OCI-LY7 (cell line): ENCODE measurements at regions not wholly inside any gene's neighbourhood (a gene's known extent, or its start where the extent isn't known, plus 50 kb on each side); places are given as distances from the start of the nearest gene placed in this dataset.

Experiments used
- BruUV-seq: library from RNA; stranded (reverse); fragments of 400-500 nt; replicated peaks from 2 replicates; lab custom pipeline; 2021; lab: Mats Ljungman, UMichigan
- CTCF ChIA-PET: fragments of 300-600 bp; sonication (Branson Sonifier 250); formaldehyde crosslinking; loops from one replicate; lab custom pipeline; 2022; ENCODE audit warnings: antibody characterized with exemption; ENCODE audit not compliant: unreplicated experiment; lab: Charles Lee
- POLR2A ChIA-PET: fragments of 300-600 bp; sonication (Branson Sonifier 250); formaldehyde crosslinking; loops from one replicate; lab custom pipeline; 2022; ENCODE audit warnings: antibody characterized with exemption; lab: Charles Lee
- DNase-seq: peaks from one replicate; pipeline ENCODE4 v3.0.0-alpha.2; 2015; ENCODE audit warnings: low spot score
- H2AFZ ChIP-seq: fragments of 200-600 bp; sonication (generic), shearing (Covaris generic); 2 replicates; pipeline ENCODE4 v1.6.1; 2014; ENCODE audit warnings: mild to moderate bottlenecking, antibody characterized with exemption, low read length, moderate library complexity
- H3K27ac ChIP-seq: fragments of 200-600 bp; sonication (generic); 2 replicates; pipeline ENCODE4 v1.5.1; 2014; ENCODE audit warnings: mixed run types, low read depth, mild to moderate bottlenecking, moderate library complexity, low read length, inconsistent platforms; ENCODE audit not compliant: poor library complexity, severe bottlenecking
- H3K36me3 ChIP-seq: fragments of 200-600 bp; sonication (generic); 2 replicates; pipeline ENCODE4 v1.6.1; 2014; ENCODE audit warnings: mild to moderate bottlenecking, antibody characterized with exemption, low read length, moderate library complexity, mixed read lengths; ENCODE audit not compliant: insufficient read depth
- H3K4me1 ChIP-seq: fragments of 200-600 bp; sonication (generic); 2 replicates; pipeline ENCODE4 v1.5.1; 2014; ENCODE audit warnings: mild to moderate bottlenecking, low read length; ENCODE audit not compliant: insufficient read depth, poor library complexity, severe bottlenecking
- H3K4me2 ChIP-seq: fragments of 200-600 bp; sonication (generic); 2 replicates; pipeline ENCODE4 v1.6.1; 2014; ENCODE audit warnings: mild to moderate bottlenecking, low read length
- H3K4me3 ChIP-seq: fragments of 200-600 bp; sonication (generic); 2 replicates; pipeline ENCODE4 v1.5.1; 2014; ENCODE audit warnings: mild to moderate bottlenecking, low read depth, low read length; ENCODE audit not compliant: poor library complexity, severe bottlenecking
- H3K79me2 ChIP-seq: fragments of 200-600 bp; sonication (generic); 2 replicates; pipeline ENCODE4 v1.6.1; 2016; ENCODE audit warnings: low read depth, mild to moderate bottlenecking, low read length, moderate library complexity, mixed read lengths; ENCODE audit not compliant: insufficient read depth
- H3K9me2 ChIP-seq: fragments of 200-600 bp; sonication (generic); 2 replicates; pipeline ENCODE4 v1.6.1; 2016; ENCODE audit warnings: mild to moderate bottlenecking, low read length, mixed read lengths; ENCODE audit not compliant: insufficient read depth
- H3K9me3 ChIP-seq: fragments of 200-600 bp; sonication (generic); 2 replicates; pipeline ENCODE4 v1.6.1; 2014; ENCODE audit warnings: mild to moderate bottlenecking, mixed run types, low read length, mixed read lengths
- H4K20me1 ChIP-seq: fragments of 200-600 bp; sonication (generic); 2 replicates; pipeline ENCODE4 v1.6.1; 2014; ENCODE audit warnings: mild to moderate bottlenecking, antibody characterized with exemption, low read length, moderate library complexity, mixed read lengths; ENCODE audit not compliant: insufficient read depth
- EZH2phosphoT487 ChIP-seq: fragments of 200-600 bp; sonication (generic); IDR thresholded peaks from 2 replicates; pipeline ENCODE4 v1.6.1; 2018; ENCODE audit warnings: low read depth, borderline replicate concordance, mild to moderate bottlenecking, mixed run types, antibody characterized with exemption, low read length, moderate library complexity, mixed read lengths
- intact Hi-C: fragments of 100-400 bp; cut with micrococcal nuclease; formaldehyde crosslinking; loops from one replicate; pipeline ENCODE4 v1.10.0; 2022; ENCODE audit not compliant: unreplicated experiment
- TF ChIP-seq, protein P1 (sequence below): fragments of 200-600 bp; sonication (generic); conservative IDR thresholded peaks from 2 replicates; pipeline ENCODE4 v1.5.1; 2014; ENCODE audit warnings: mild to moderate bottlenecking, antibody characterized with exemption, low read length, moderate library complexity, mixed read lengths

- no TSS peak for BruUV-seq
Measured at GRCh38 chr11:15560689-15561467, 446.2 kb downstream of the INSC start.

DNA sequence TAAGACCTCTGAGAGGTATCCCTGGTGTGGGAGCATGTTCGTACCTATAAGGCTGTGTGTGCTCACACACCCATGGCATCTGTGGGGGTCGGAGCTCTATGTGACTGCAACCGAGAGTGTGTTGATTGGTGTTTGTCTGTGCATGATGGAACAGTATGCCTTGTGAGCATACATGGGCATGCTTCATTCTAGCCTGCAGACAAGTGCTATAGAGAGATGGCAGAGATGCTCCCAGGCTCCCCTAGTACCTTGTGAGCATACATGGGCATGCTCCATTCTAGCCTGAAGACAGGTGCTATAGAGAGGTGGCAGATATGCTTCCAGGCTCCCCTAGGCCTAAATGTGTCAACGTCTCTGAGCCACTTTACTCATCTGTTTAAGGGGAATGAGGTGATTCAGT is 447.5 kb downstream of the INSC start:
- TF ChIP-seq EZH2phosphoT487: no peak
- TF ChIP-seq, protein P1, sequence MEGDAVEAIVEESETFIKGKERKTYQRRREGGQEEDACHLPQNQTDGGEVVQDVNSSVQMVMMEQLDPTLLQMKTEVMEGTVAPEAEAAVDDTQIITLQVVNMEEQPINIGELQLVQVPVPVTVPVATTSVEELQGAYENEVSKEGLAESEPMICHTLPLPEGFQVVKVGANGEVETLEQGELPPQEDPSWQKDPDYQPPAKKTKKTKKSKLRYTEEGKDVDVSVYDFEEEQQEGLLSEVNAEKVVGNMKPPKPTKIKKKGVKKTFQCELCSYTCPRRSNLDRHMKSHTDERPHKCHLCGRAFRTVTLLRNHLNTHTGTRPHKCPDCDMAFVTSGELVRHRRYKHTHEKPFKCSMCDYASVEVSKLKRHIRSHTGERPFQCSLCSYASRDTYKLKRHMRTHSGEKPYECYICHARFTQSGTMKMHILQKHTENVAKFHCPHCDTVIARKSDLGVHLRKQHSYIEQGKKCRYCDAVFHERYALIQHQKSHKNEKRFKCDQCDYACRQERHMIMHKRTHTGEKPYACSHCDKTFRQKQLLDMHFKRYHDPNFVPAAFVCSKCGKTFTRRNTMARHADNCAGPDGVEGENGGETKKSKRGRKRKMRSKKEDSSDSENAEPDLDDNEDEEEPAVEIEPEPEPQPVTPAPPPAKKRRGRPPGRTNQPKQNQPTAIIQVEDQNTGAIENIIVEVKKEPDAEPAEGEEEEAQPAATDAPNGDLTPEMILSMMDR: no peak
- ChIA-PET CTCF (no interaction called here), POLR2A (no interaction called here)
- Histone ChIP-seq H2AFZ (no peak overlapping the region), H3K36me3 (no peaks in the 10 kb centered on the region), H3K9me3 (no peaks in the 10 kb centered on the region), H3K4me1 (no peaks in the 10 kb centered on the region), H3K9me2 (no peaks in the 10 kb centered on the region), H3K4me3 (no peak overlapping the region), H3K79me2 (no peaks in the 10 kb centered on the region), H4K20me1 (no peaks in the 10 kb centered on the region), H3K27ac (no peak overlapping the region), H3K4me2 (no peak overlapping the region)
- intact Hi-C loops: no loop called here
- no TSS peak for BruUV-seq
- DNase-seq: no peak

More at GRCh38 chr11:15560689-15561467, 446.2 kb downstream of the INSC start:
- Histone ChIP-seq H3K9me3 (no peaks in the 10 kb centered on the region), H3K79me2 (no peaks in the 10 kb centered on the region), H2AFZ (no peak overlapping the region), H3K36me3 (no peaks in the 10 kb centered on the region), H4K20me1 (no peaks in the 10 kb centered on the region), H3K9me2 (no peaks in the 10 kb centered on the region), H3K4me3 (no peak overlapping the region), H3K4me1 (no peaks in the 10 kb centered on the region), H3K4me2 (no peak overlapping the region), H3K27ac (no peak overlapping the region)
- TF ChIP-seq, protein P1: no peak
- no peak for TF ChIP-seq EZH2phosphoT487
- intact Hi-C loops: no loop called here
- POLR2A ChIA-PET: no interaction called here
- CTCF ChIA-PET: no interaction called here
- DNase-seq: no peak

GRCh38 chr11:15563054-15563453 is 448.3 kb downstream of the INSC start:
- Histone ChIP-seq H3K4me2 (no peak overlapping the region), H3K27ac (no peak overlapping the region), H3K4me3 (no peak overlapping the region), H2AFZ (no peak overlapping the region), H3K4me1 (no peaks in the 10 kb centered on the region), H3K79me2 (no peaks in the 10 kb centered on the region), H3K36me3 (no peaks in the 10 kb centered on the region), H3K9me2 (no peaks in the 10 kb centered on the region), H3K9me3 (no peaks in the 10 kb centered on the region), H4K20me1 (no peaks in the 10 kb centered on the region)
- no TSS peak for BruUV-seq
- intact Hi-C loops: no loop called here
- DNase-seq: no peak
- POLR2A ChIA-PET: no interaction called here
- CTCF ChIA-PET: no interaction called here
- no peak for TF ChIP-seq EZH2phosphoT487
- TF ChIP-seq, protein P1: no peak
